ENCODE measurements at regions not wholly inside any gene's neighbourhood (a gene's known extent, or its start where the extent isn't known, plus 50 kb on each side); places are given as distances from the start of the nearest gene placed in this dataset.

DNA sequence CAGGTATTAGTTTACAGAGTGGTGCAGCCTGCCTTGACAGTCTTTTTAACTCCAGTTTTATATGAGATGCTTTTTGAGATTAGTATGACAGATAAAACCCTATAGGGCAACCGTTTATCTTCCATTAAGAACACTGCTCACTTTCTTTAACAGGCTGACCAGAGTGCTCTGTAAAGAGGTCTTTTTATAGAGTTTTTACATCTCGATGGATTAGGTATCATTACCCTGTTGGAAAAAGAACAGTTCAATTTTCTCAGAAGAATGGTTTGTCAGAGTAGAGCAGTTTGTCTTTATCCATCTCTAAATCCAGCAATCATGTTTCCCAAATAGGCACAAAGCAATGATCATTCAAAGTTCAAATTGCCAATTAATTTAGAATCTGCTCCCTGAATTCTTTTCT is 395.2 kb upstream of the ARGLU1 start:
- TF ChIP-seq, protein P1, sequence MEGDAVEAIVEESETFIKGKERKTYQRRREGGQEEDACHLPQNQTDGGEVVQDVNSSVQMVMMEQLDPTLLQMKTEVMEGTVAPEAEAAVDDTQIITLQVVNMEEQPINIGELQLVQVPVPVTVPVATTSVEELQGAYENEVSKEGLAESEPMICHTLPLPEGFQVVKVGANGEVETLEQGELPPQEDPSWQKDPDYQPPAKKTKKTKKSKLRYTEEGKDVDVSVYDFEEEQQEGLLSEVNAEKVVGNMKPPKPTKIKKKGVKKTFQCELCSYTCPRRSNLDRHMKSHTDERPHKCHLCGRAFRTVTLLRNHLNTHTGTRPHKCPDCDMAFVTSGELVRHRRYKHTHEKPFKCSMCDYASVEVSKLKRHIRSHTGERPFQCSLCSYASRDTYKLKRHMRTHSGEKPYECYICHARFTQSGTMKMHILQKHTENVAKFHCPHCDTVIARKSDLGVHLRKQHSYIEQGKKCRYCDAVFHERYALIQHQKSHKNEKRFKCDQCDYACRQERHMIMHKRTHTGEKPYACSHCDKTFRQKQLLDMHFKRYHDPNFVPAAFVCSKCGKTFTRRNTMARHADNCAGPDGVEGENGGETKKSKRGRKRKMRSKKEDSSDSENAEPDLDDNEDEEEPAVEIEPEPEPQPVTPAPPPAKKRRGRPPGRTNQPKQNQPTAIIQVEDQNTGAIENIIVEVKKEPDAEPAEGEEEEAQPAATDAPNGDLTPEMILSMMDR (IDR thresholded peaks at IDR 0.05), result no peak
- TF ChIP-seq POLR2A (IDR thresholded peaks at IDR 0.05), result no peak
